ENCODE measurements at regions not wholly inside any gene's neighbourhood (a gene's known extent, or its start where the extent isn't known, plus 50 kb on each side); places are given as distances from the start of the nearest gene placed in this dataset.

- TF ChIP-seq CTCF (IDR thresholded peaks at IDR 0.05) = no peak
- TF ChIP-seq POLR2A (IDR thresholded peaks at IDR 0.05) = no peak
- no peak for TF ChIP-seq POLR2AphosphoS5 (IDR thresholded peaks at IDR 0.05)
- TF ChIP-seq EP300 (IDR thresholded peaks at IDR 0.05) = no peak
Observed at GRCh38 chr9:108108280-108108851, 618.8 kb upstream of the KLF4 start.
